NCI-H748 (cell line): ENCODE measurements at regions not wholly inside any gene's neighbourhood (a gene's known extent, or its start where the extent isn't known, plus 50 kb on each side); places are given as distances from the start of the nearest gene placed in this dataset.

Source experiments
- DNase-seq: peaks from one replicate; lab custom pipeline; 2025; ENCODE audit not compliant: unreplicated experiment; lab: John Stamatoyannopoulos, UW

GRCh38 chr6:91126876-91127275 lies 540.0 kb upstream of the MAP3K7 start:
- no peak for DNase-seq

GRCh38 chr6:91117550-91117949 lies 530.7 kb upstream of the MAP3K7 start:
- no peak for DNase-seq

GRCh38 chr6:91114123-91114708 lies 527.3 kb upstream of the MAP3K7 start:
- no peak for DNase-seq

GRCh38 chr6:91106083-91106482 lies 519.2 kb upstream of the MAP3K7 start:
- DNase-seq: no peak

GRCh38 chr6:91105532-91105931 lies 518.7 kb upstream of the MAP3K7 start:
- no peak for DNase-seq

GRCh38 chr6:91099479-91099878 lies 512.6 kb upstream of the MAP3K7 start:
- no peak for DNase-seq

GRCh38 chr6:91098006-91098405 lies 511.1 kb upstream of the MAP3K7 start:
- DNase-seq: peak; percentile 88

GRCh38 chr6:91097364-91097763 lies 510.5 kb upstream of the MAP3K7 start:
- DNase-seq: no peak

GRCh38 chr6:91094806-91095475 lies 508.1 kb upstream of the MAP3K7 start:
- no peak for DNase-seq

GRCh38 chr6:91094341-91094740 lies 507.5 kb upstream of the MAP3K7 start:
- DNase-seq: no peak

- DNase-seq: no peak
These were observed 502.1 kb upstream of the MAP3K7 start for GRCh38 chr6:91088976-91089375.

GRCh38 chr6:91088515-91088914 lies 501.6 kb upstream of the MAP3K7 start:
- DNase-seq: peak; percentile 97

- DNase-seq: peak; percentile 53
These were observed 501.0 kb upstream of the MAP3K7 start for GRCh38 chr6:91087908-91088307.

- no peak for DNase-seq
These were observed 496.3 kb upstream of the MAP3K7 start for GRCh38 chr6:91083211-91083610.

- no peak for DNase-seq
These were observed 495.5 kb upstream of the MAP3K7 start for GRCh38 chr6:91082311-91082832.

- DNase-seq: peak; percentile 79
These were observed 494.7 kb upstream of the MAP3K7 start for GRCh38 chr6:91081452-91082067.

- DNase-seq: no peak
These were observed 494.0 kb upstream of the MAP3K7 start for GRCh38 chr6:91080871-91081270.

GRCh38 chr6:91079969-91080368 lies 493.1 kb upstream of the MAP3K7 start:
- no peak for DNase-seq

- no peak for DNase-seq
These were observed 488.5 kb upstream of the MAP3K7 start for GRCh38 chr6:91075244-91075976.

GRCh38 chr6:91063362-91063761 lies 476.5 kb upstream of the MAP3K7 start:
- no peak for DNase-seq

GRCh38 chr6:91057689-91058088 lies 470.8 kb upstream of the MAP3K7 start:
- DNase-seq: no peak

GRCh38 chr6:91055959-91056358 lies 469.1 kb upstream of the MAP3K7 start:
- DNase-seq: no peak
